ENCODE measurements at regions not wholly inside any gene's neighbourhood (a gene's known extent, or its start where the extent isn't known, plus 50 kb on each side); places are given as distances from the start of the nearest gene placed in this dataset.

GRCh38 chr5:32504329-32504988 is 59.9 kb upstream of the ZFR start:
- no peaks in the 10 kb centered on the region for H3K36me3 Mint-ChIP-seq (ENCODE audit: low read depth)
- H3K27ac Mint-ChIP-seq (ENCODE audit: unreplicated experiment) = peak overlapping the region; percentile 95

GRCh38 chr5:32503261-32503660 is 58.7 kb upstream of the ZFR start:
- Mint-ChIP-seq H3K9me3 (ENCODE audit: low read depth) (no peaks in the 10 kb centered on the region), H3K4me3 (ENCODE audit: unreplicated experiment) (no peak overlapping the region), H3K36me3 (ENCODE audit: low read depth) (no peaks in the 10 kb centered on the region), H3K27me3 (ENCODE audit: low read depth) (no peaks in the 10 kb centered on the region), H3K4me1 (ENCODE audit: low read depth) (peaks cover 55% of the 10 kb centered on the region), H3K27ac (ENCODE audit: unreplicated experiment) (no peak overlapping the region)
- no peak for TF ChIP-seq CTCF (IDR thresholded peaks at IDR 0.05)
- no peak for DNase-seq (ENCODE audit: low spot score)

More at GRCh38 chr5:32504329-32504988, 59.9 kb upstream of the ZFR start:
- peak overlapping the region; percentile 48 for H3K4me3 Mint-ChIP-seq (ENCODE audit: unreplicated experiment)
- DNase-seq (ENCODE audit: low spot score) = no peak
- peaks cover 56% of the 10 kb centered on the region for H3K4me1 Mint-ChIP-seq (ENCODE audit: low read depth)
- H3K27me3 Mint-ChIP-seq (ENCODE audit: low read depth) = no peaks in the 10 kb centered on the region
- H3K9me3 Mint-ChIP-seq (ENCODE audit: low read depth) = no peaks in the 10 kb centered on the region
- TF ChIP-seq CTCF (IDR thresholded peaks at IDR 0.05) = no peak

- no peak overlapping the region for H3K4me3 Mint-ChIP-seq (ENCODE audit: unreplicated experiment)
- H3K9me3 Mint-ChIP-seq (ENCODE audit: low read depth) = no peaks in the 10 kb centered on the region
- H3K36me3 Mint-ChIP-seq (ENCODE audit: low read depth) = no peaks in the 10 kb centered on the region
- DNase-seq (ENCODE audit: low spot score) = no peak
- no peak overlapping the region for H3K27ac Mint-ChIP-seq (ENCODE audit: unreplicated experiment)
- TF ChIP-seq CTCF (IDR thresholded peaks at IDR 0.05) = no peak
- peaks cover 36% of the 10 kb centered on the region for H3K4me1 Mint-ChIP-seq (ENCODE audit: low read depth)
- no peaks in the 10 kb centered on the region for H3K27me3 Mint-ChIP-seq (ENCODE audit: low read depth)
Measured at GRCh38 chr5:32501071-32502002, 56.8 kb upstream of the ZFR start.

- H3K27ac Mint-ChIP-seq (ENCODE audit: unreplicated experiment) = no peak overlapping the region
- H3K4me3 Mint-ChIP-seq (ENCODE audit: unreplicated experiment) = no peak overlapping the region
- no peak for TF ChIP-seq CTCF (IDR thresholded peaks at IDR 0.05)
- no peaks in the 10 kb centered on the region for H3K36me3 Mint-ChIP-seq (ENCODE audit: low read depth)
- no peaks in the 10 kb centered on the region for H3K9me3 Mint-ChIP-seq (ENCODE audit: low read depth)
- DNase-seq (ENCODE audit: low spot score) = no peak
- peaks cover 24% of the 10 kb centered on the region for H3K4me1 Mint-ChIP-seq (ENCODE audit: low read depth)
- no peaks in the 10 kb centered on the region for H3K27me3 Mint-ChIP-seq (ENCODE audit: low read depth)
Measured at GRCh38 chr5:32500181-32500580, 55.6 kb upstream of the ZFR start.

GRCh38 chr5:32499261-32499660 is 54.7 kb upstream of the ZFR start:
- Mint-ChIP-seq H3K36me3 (ENCODE audit: low read depth) (no peaks in the 10 kb centered on the region), H3K27ac (ENCODE audit: unreplicated experiment) (no peak overlapping the region), H3K4me3 (ENCODE audit: unreplicated experiment) (no peak overlapping the region), H3K27me3 (ENCODE audit: low read depth) (no peaks in the 10 kb centered on the region), H3K9me3 (ENCODE audit: low read depth) (no peaks in the 10 kb centered on the region), H3K4me1 (ENCODE audit: low read depth) (peaks cover 15% of the 10 kb centered on the region)
- TF ChIP-seq CTCF (IDR thresholded peaks at IDR 0.05) = no peak
- DNase-seq (ENCODE audit: low spot score) = no peak

Data from chondrocyte (in vitro differentiated cells).